Neural cell (in vitro differentiated cells): ENCODE measurements at regions not wholly inside any gene's neighbourhood (a gene's known extent, or its start where the extent isn't known, plus 50 kb on each side); places are given as distances from the start of the nearest gene placed in this dataset.

Experiments
- H2AFZ ChIP-seq: fragments of 200-600, 300-800 bp; sonication (generic), shearing (Covaris generic); 2 replicates; pipeline ENCODE4 v1.6.0; 2014; ENCODE audit warnings: low read depth, mild to moderate bottlenecking, antibody characterized with exemption, low read length, moderate library complexity
- H3F3A ChIP-seq: fragments of 200-600 bp; shearing (Covaris generic); 2 replicates; pipeline ENCODE4 v1.6.1; 2016; ENCODE audit warnings: mild to moderate bottlenecking, moderate library complexity, mixed read lengths, antibody characterized with exemption, low read length; ENCODE audit not compliant: insufficient read depth, poor library complexity, severe bottlenecking
- H3K27ac ChIP-seq: fragments of 200-600, 300-800 bp; sonication (generic), shearing (Covaris generic); 2 replicates; pipeline ENCODE4 v1.5.1; 2014; ENCODE audit warnings: mild to moderate bottlenecking, low read length, moderate library complexity
- H3K27me3 ChIP-seq: fragments of 300-800, 200-600 bp; sonication (generic), shearing (Covaris generic); 2 replicates; pipeline ENCODE4 v1.6.0; 2014; ENCODE audit warnings: mild to moderate bottlenecking, low read depth, low read length, moderate library complexity; ENCODE audit not compliant: insufficient read depth
- H3K36me3 ChIP-seq: fragments of 300-800, 200-600 bp; sonication (generic), shearing (Covaris generic); 2 replicates; pipeline ENCODE4 v1.5.1; 2014; ENCODE audit warnings: mild to moderate bottlenecking, antibody characterized with exemption, low read length, moderate library complexity; ENCODE audit not compliant: insufficient read depth
- H3K4me2 ChIP-seq: fragments of 300-800, 200-600 bp; sonication (generic), shearing (Covaris generic); 2 replicates; pipeline ENCODE4 v1.6.0; 2014; ENCODE audit warnings: mild to moderate bottlenecking, low read length
- H3K4me3 ChIP-seq: fragments of 300-800, 200-600 bp; sonication (generic), shearing (Covaris generic); 2 replicates; pipeline ENCODE4 v1.5.1; 2014; ENCODE audit warnings: mild to moderate bottlenecking, low read length, moderate library complexity
- H3K79me2 ChIP-seq: fragments of 200-600 bp; shearing (Covaris generic); replicated peaks from 2 replicates; pipeline ENCODE4 v1.6.0; 2014; ENCODE audit warnings: mild to moderate bottlenecking, low read length, moderate library complexity; ENCODE audit not compliant: insufficient read depth
- H3K9ac ChIP-seq: fragments of 300-800, 200-600 bp; sonication (generic), shearing (Covaris generic); 2 replicates; pipeline ENCODE4 v1.6.1; 2016; ENCODE audit warnings: mild to moderate bottlenecking, low read length, mixed read lengths
- H3K9me2 ChIP-seq: fragments of 200-600 bp; shearing (Covaris generic); 2 replicates; pipeline ENCODE4 v1.6.1; 2016; ENCODE audit warnings: mild to moderate bottlenecking, low read length, mixed read lengths; ENCODE audit not compliant: insufficient read depth
- H3K9me3 ChIP-seq: fragments of 200-600, 300-800 bp; sonication (generic), shearing (Covaris generic); 2 replicates; pipeline ENCODE4 v1.6.1; 2016; ENCODE audit warnings: mild to moderate bottlenecking, mixed run types, low read length, moderate library complexity, mixed read lengths
- H4K20me1 ChIP-seq: fragments of 200-600 bp; shearing (Covaris generic); 2 replicates; pipeline ENCODE4 v1.6.1; 2016; ENCODE audit warnings: mild to moderate bottlenecking, mixed run types; ENCODE audit not compliant: insufficient read depth
- EP300 ChIP-seq: fragments of 450-650 bp; conservative IDR thresholded peaks from 2 replicates; pipeline ENCODE4 v1.6.1; 2014; ENCODE audit warnings: antibody characterized with exemption, mild to moderate bottlenecking, moderate library complexity; ENCODE audit not compliant: poor library complexity, severe bottlenecking
- EZH2 ChIP-seq: fragments of 200-600, 300-800 bp; shearing (Covaris generic), sonication (generic); IDR thresholded peaks from 2 replicates; pipeline ENCODE4 v1.6.1; 2014; ENCODE audit warnings: antibody characterized with exemption, low read length, borderline replicate concordance, mild to moderate bottlenecking; ENCODE audit not compliant: insufficient read depth, poor library complexity, severe bottlenecking
- MXI1 ChIP-seq: fragments of 450-650 bp; conservative IDR thresholded peaks from 2 replicates; pipeline ENCODE4 v1.6.1; 2014; ENCODE audit warnings: antibody characterized with exemption, mild to moderate bottlenecking; ENCODE audit not compliant: poor library complexity, severe bottlenecking
- POLR2AphosphoS5 ChIP-seq: IDR thresholded peaks from 2 replicates; pipeline ENCODE4 v1.6.1; 2012
- RAD21 ChIP-seq: fragments of 450-650 bp; conservative IDR thresholded peaks from 2 replicates; pipeline ENCODE4 v1.6.1; 2014; ENCODE audit warnings: antibody characterized with exemption, mild to moderate bottlenecking, moderate library complexity
- SMC3 ChIP-seq: fragments of 450-650 bp; conservative IDR thresholded peaks from 2 replicates; pipeline ENCODE4 v1.6.1; 2014; ENCODE audit warnings: antibody characterized with exemption, mild to moderate bottlenecking, moderate library complexity; ENCODE audit not compliant: poor library complexity
- TAF1 ChIP-seq: IDR thresholded peaks from 2 replicates; pipeline ENCODE4 v1.6.1; 2012; ENCODE audit warnings: low read depth
- TF ChIP-seq, protein P1 (sequence below): IDR thresholded peaks from 2 replicates; pipeline ENCODE4 v1.6.1; 2012; ENCODE audit warnings: borderline replicate concordance
- TF ChIP-seq, protein P2 (sequence below): fragments of 450-650 bp; IDR thresholded peaks from 2 replicates; pipeline ENCODE4 v1.5.1; 2014; ENCODE audit warnings: antibody characterized with exemption, mild to moderate bottlenecking, moderate library complexity; ENCODE audit not compliant: poor library complexity, severe bottlenecking

DNA sequence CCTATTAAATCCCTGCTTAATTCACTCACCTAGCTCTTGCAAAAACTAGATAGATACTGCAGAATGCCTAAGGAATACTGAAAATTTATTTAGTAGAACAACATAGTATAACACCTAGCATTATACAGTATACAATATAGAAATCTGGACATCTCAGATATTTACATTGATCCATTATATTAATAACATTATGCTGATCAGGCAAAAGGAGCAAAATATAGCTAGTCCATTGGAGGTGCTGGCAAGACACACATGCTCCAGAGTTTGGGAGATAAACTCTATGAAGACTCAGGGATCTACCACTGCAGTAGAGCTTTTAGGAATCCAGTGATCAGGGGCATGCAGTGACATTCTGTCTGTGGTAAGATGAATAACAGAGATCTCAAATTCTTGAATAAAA lies 357.6 kb downstream of the TBC1D4 start:
- H3K9ac ChIP-seq: no peak overlapping the region
- H3K36me3 ChIP-seq: no peaks in the 10 kb centered on the region
- H3K9me3 ChIP-seq: peaks cover 3% of the 10 kb centered on the region
- H3F3A ChIP-seq: no peaks in the 10 kb centered on the region
- H3K4me2 ChIP-seq: no peak overlapping the region
- H3K27me3 ChIP-seq: no peaks in the 10 kb centered on the region
- no peak for TF ChIP-seq SMC3
- TF ChIP-seq, protein P1, sequence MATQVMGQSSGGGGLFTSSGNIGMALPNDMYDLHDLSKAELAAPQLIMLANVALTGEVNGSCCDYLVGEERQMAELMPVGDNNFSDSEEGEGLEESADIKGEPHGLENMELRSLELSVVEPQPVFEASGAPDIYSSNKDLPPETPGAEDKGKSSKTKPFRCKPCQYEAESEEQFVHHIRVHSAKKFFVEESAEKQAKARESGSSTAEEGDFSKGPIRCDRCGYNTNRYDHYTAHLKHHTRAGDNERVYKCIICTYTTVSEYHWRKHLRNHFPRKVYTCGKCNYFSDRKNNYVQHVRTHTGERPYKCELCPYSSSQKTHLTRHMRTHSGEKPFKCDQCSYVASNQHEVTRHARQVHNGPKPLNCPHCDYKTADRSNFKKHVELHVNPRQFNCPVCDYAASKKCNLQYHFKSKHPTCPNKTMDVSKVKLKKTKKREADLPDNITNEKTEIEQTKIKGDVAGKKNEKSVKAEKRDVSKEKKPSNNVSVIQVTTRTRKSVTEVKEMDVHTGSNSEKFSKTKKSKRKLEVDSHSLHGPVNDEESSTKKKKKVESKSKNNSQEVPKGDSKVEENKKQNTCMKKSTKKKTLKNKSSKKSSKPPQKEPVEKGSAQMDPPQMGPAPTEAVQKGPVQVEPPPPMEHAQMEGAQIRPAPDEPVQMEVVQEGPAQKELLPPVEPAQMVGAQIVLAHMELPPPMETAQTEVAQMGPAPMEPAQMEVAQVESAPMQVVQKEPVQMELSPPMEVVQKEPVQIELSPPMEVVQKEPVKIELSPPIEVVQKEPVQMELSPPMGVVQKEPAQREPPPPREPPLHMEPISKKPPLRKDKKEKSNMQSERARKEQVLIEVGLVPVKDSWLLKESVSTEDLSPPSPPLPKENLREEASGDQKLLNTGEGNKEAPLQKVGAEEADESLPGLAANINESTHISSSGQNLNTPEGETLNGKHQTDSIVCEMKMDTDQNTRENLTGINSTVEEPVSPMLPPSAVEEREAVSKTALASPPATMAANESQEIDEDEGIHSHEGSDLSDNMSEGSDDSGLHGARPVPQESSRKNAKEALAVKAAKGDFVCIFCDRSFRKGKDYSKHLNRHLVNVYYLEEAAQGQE: no peak
- TF ChIP-seq MXI1: no peak
- TF ChIP-seq TAF1: no peak
- no peak for TF ChIP-seq POLR2AphosphoS5
- TF ChIP-seq EZH2: no peak
- TF ChIP-seq, protein P2, sequence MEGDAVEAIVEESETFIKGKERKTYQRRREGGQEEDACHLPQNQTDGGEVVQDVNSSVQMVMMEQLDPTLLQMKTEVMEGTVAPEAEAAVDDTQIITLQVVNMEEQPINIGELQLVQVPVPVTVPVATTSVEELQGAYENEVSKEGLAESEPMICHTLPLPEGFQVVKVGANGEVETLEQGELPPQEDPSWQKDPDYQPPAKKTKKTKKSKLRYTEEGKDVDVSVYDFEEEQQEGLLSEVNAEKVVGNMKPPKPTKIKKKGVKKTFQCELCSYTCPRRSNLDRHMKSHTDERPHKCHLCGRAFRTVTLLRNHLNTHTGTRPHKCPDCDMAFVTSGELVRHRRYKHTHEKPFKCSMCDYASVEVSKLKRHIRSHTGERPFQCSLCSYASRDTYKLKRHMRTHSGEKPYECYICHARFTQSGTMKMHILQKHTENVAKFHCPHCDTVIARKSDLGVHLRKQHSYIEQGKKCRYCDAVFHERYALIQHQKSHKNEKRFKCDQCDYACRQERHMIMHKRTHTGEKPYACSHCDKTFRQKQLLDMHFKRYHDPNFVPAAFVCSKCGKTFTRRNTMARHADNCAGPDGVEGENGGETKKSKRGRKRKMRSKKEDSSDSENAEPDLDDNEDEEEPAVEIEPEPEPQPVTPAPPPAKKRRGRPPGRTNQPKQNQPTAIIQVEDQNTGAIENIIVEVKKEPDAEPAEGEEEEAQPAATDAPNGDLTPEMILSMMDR: no peak
- TF ChIP-seq EP300: no peak
- TF ChIP-seq RAD21: no peak
- H2AFZ ChIP-seq: no peak overlapping the region
- no peaks in the 10 kb centered on the region for H3K79me2 ChIP-seq
- H4K20me1 ChIP-seq: no peaks in the 10 kb centered on the region
- no peak overlapping the region for H3K27ac ChIP-seq
- no peaks in the 10 kb centered on the region for H3K9me2 ChIP-seq
- no peak overlapping the region for H3K4me3 ChIP-seq

DNA sequence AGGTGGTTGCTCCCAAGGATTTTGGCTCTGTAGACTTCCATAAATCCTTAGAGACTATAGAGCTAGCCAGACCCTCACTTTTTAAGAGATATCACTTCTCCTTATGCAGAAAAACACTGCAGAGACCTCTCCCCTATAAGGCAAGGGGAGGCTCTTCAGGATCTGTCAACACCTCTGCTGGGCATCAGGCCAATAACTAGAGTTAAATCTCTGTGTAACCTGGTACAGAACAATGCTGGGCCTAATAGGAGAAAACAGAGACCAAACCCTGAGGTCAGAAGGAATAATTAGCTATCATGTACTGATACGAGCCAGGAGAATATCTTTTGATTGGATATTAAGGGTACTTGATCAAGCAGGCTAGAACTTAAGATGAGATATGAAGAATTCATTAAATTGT lies 358.5 kb downstream of the TBC1D4 start:
- no peaks in the 10 kb centered on the region for H3K27me3 ChIP-seq
- H3F3A ChIP-seq: no peaks in the 10 kb centered on the region
- no peaks in the 10 kb centered on the region for H3K36me3 ChIP-seq
- no peak overlapping the region for H2AFZ ChIP-seq
- no peak overlapping the region for H3K9ac ChIP-seq
- H3K79me2 ChIP-seq: no peaks in the 10 kb centered on the region
- no peaks in the 10 kb centered on the region for H3K9me2 ChIP-seq
- H3K4me3 ChIP-seq: no peak overlapping the region
- peaks cover 3% of the 10 kb centered on the region for H3K9me3 ChIP-seq
- no peak overlapping the region for H3K27ac ChIP-seq
- H4K20me1 ChIP-seq: no peaks in the 10 kb centered on the region
- no peak overlapping the region for H3K4me2 ChIP-seq
- TF ChIP-seq, protein P2: no peak
